ENCODE measurements at regions not wholly inside any gene's neighbourhood (a gene's known extent, or its start where the extent isn't known, plus 50 kb on each side); places are given as distances from the start of the nearest gene placed in this dataset.

DNA sequence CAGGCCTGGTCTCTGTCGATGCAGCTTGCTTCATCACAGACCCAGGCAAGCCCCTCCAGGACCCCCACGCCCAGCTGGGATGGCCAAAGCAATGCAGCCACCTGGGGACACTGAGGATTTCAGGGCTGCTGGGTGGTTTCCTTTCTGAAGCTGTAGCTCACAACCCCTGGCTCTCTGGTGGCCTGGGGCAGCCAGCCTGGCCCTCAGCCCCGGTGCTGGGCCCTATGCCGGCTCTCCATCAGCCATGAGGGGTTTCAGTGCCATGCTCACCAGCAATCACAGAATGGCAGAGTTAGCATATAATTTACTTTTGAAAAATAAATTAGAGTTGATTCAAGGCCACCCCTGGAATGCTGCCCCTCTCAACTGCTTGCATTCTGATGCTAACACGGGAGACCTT is 150.2 kb upstream of the UNC5B start:
- no peaks in the 10 kb centered on the region for H4K20me1 ChIP-seq (ENCODE audit: insufficient read depth)
- TF ChIP-seq, protein P1, sequence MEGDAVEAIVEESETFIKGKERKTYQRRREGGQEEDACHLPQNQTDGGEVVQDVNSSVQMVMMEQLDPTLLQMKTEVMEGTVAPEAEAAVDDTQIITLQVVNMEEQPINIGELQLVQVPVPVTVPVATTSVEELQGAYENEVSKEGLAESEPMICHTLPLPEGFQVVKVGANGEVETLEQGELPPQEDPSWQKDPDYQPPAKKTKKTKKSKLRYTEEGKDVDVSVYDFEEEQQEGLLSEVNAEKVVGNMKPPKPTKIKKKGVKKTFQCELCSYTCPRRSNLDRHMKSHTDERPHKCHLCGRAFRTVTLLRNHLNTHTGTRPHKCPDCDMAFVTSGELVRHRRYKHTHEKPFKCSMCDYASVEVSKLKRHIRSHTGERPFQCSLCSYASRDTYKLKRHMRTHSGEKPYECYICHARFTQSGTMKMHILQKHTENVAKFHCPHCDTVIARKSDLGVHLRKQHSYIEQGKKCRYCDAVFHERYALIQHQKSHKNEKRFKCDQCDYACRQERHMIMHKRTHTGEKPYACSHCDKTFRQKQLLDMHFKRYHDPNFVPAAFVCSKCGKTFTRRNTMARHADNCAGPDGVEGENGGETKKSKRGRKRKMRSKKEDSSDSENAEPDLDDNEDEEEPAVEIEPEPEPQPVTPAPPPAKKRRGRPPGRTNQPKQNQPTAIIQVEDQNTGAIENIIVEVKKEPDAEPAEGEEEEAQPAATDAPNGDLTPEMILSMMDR (conservative IDR thresholded peaks at IDR 0.05; ENCODE audit: low read depth, low read length), result no peak
- no peaks in the 10 kb centered on the region for H3K79me2 ChIP-seq (ENCODE audit: insufficient read depth, low read depth)
- H3K4me3 ChIP-seq (IDR thresholded peaks at IDR 0.05; ENCODE audit: insufficient read depth, low read depth, low read length), result no peak overlapping the region
- no peak overlapping the region for H3K27ac ChIP-seq
- no peaks in the 10 kb centered on the region; the same call in 1 of the 2 replicates for H3K27me3 ChIP-seq (ENCODE audit: insufficient read depth, low read depth)
- no peaks in the 10 kb centered on the region for H3K4me1 ChIP-seq (ENCODE audit: low read depth, poor library complexity, severe bottlenecking)
- H3K36me3 ChIP-seq (ENCODE audit: insufficient read depth), result no peaks in the 10 kb centered on the region
- H3K9ac ChIP-seq, result no peak overlapping the region
- no peak overlapping the region for H2AFZ ChIP-seq (ENCODE audit: low read depth)
- no peak overlapping the region for H3K4me2 ChIP-seq

DNA sequence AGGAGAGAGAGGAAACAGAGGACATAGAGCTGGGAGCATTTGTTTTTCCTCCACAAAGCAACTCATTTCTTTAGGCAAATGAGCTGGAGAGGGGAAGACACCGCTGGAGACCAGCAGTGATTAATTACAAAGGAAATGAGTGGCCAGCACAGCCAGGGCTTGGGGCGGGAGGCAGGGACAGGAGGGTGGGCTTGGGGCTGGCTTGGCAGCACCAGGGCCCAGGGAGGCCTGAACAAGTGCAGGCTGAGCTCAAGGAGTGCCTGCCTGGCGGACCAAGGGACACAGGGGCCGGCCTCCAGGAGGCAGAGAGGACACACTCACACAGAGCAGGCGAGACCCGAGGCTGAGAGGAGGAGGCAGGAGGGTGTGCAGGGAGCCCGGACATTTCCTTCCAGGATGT is 149.0 kb upstream of the UNC5B start:
- TF ChIP-seq, protein P1 (conservative IDR thresholded peaks at IDR 0.05; ENCODE audit: low read depth, low read length), result no peak
- no peaks in the 10 kb centered on the region; the same call in 1 of the 2 replicates for H3K27me3 ChIP-seq (ENCODE audit: insufficient read depth, low read depth)
- no peak overlapping the region for H3K4me3 ChIP-seq (IDR thresholded peaks at IDR 0.05; ENCODE audit: insufficient read depth, low read depth, low read length)
- no peak overlapping the region for H3K27ac ChIP-seq
- no peak overlapping the region for H3K9ac ChIP-seq
- H3K4me2 ChIP-seq, result no peak overlapping the region
- H3K36me3 ChIP-seq (ENCODE audit: insufficient read depth), result no peaks in the 10 kb centered on the region
- H4K20me1 ChIP-seq (ENCODE audit: insufficient read depth), result no peaks in the 10 kb centered on the region
- H3K79me2 ChIP-seq (ENCODE audit: insufficient read depth, low read depth), result no peaks in the 10 kb centered on the region
- H3K4me1 ChIP-seq (ENCODE audit: low read depth, poor library complexity, severe bottlenecking), result no peaks in the 10 kb centered on the region
- H2AFZ ChIP-seq (ENCODE audit: low read depth), result no peak overlapping the region

DNA sequence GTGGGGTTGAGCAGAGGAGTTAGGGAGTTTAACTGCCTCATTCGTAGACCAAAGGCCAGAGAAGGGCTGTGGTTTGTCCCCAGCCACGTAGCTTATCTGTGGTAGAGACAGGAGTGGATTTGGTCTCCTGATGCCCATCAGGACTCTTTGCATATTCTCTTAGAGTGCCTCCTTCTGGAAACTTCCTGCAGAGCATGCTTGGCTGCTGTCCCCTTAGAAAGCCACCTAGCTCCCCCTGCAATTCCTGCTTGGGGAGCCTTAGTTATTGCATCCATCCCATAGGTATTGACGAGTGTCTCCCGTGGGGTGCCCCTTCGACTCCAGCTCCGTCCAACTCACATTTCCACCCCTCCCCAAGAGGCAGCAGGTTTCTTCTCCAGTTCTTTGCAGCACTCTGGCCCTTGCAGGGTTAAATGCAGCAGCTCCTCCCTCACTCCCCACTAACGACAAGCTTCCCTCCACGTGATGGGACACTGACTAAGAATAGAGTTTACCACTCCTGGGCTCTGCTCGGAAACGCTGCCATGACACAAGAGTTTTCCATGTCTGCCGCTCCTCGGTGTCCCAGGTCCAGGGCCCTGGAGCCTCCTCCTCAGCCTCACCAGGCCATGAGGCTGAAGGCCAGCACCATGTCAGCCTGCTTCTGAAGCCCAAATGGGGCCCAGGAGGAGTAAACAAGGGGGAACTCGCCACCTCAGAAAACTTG is 147.8 kb upstream of the UNC5B start:
- Histone ChIP-seq H3K4me2 (no peak overlapping the region), H2AFZ (ENCODE audit: low read depth) (no peak overlapping the region), H3K4me3 (IDR thresholded peaks at IDR 0.05; ENCODE audit: insufficient read depth, low read depth, low read length) (no peak overlapping the region), H4K20me1 (ENCODE audit: insufficient read depth) (no peaks in the 10 kb centered on the region), H3K79me2 (ENCODE audit: insufficient read depth, low read depth) (no peaks in the 10 kb centered on the region), H3K9ac (no peak overlapping the region), H3K36me3 (ENCODE audit: insufficient read depth) (no peaks in the 10 kb centered on the region), H3K27ac (no peak overlapping the region), H3K27me3 (ENCODE audit: insufficient read depth, low read depth) (no peaks in the 10 kb centered on the region; the same call in 1 of the 2 replicates), H3K4me1 (ENCODE audit: low read depth, poor library complexity, severe bottlenecking) (no peaks in the 10 kb centered on the region)
- TF ChIP-seq, protein P1 (conservative IDR thresholded peaks at IDR 0.05; ENCODE audit: low read depth, low read length), result no peak

DNA sequence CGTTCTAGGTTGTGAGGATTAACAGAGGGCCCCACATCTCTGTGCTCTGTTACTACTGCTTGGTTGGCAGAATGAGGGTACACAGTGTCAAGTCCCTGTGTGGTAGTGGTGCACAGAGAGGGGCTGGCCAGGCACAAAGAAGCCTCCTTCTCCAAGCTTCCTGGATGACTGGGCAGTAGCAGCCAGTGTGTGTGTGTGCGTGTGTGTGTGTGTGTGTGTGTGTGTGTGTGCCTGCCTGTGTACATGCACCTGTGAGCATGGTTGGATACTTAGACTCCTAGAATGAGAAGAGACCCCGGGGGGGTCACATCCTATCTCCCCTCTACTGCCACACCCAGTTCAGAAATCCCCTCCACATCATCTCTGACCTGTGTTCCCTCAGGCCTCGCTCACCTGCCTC is 146.7 kb upstream of the UNC5B start:
- H4K20me1 ChIP-seq (ENCODE audit: insufficient read depth), result no peaks in the 10 kb centered on the region
- H3K36me3 ChIP-seq (ENCODE audit: insufficient read depth), result no peaks in the 10 kb centered on the region
- H3K4me2 ChIP-seq, result no peak overlapping the region
- H3K79me2 ChIP-seq (ENCODE audit: insufficient read depth, low read depth), result no peaks in the 10 kb centered on the region
- no peak overlapping the region for H2AFZ ChIP-seq (ENCODE audit: low read depth)
- TF ChIP-seq, protein P1 (conservative IDR thresholded peaks at IDR 0.05; ENCODE audit: low read depth, low read length), result no peak
- H3K27ac ChIP-seq, result no peak overlapping the region
- no peak overlapping the region for H3K4me3 ChIP-seq (IDR thresholded peaks at IDR 0.05; ENCODE audit: insufficient read depth, low read depth, low read length)
- peaks cover 2% of the 10 kb centered on the region; the same call in 1 of the 2 replicates for H3K27me3 ChIP-seq (ENCODE audit: insufficient read depth, low read depth)
- H3K9ac ChIP-seq, result no peak overlapping the region
- H3K4me1 ChIP-seq (ENCODE audit: low read depth, poor library complexity, severe bottlenecking), result no peaks in the 10 kb centered on the region

Data from KMS-11 (cell line).